ENCODE measurements at regions not wholly inside any gene's neighbourhood (a gene's known extent, or its start where the extent isn't known, plus 50 kb on each side); places are given as distances from the start of the nearest gene placed in this dataset.

DNA sequence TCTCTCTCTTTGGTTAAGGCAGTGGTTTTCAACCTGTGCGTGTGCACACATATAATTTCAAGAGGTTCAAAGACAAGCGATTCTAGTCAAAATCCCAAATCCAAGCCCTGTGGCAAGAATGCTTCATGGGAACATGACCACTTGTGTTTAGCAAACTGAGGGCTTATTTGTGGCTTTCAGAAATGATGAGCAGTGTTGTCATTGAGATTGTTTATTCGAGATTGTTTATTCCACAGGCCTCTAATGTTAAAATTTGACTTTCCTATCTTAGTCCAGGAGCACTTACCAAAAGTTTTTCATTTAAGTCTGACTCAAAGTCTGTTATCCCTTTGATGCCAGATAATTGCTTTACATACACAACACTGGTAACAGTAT lies 111.1 kb upstream of the ELL2 start:
- TF ChIP-seq, protein P1, sequence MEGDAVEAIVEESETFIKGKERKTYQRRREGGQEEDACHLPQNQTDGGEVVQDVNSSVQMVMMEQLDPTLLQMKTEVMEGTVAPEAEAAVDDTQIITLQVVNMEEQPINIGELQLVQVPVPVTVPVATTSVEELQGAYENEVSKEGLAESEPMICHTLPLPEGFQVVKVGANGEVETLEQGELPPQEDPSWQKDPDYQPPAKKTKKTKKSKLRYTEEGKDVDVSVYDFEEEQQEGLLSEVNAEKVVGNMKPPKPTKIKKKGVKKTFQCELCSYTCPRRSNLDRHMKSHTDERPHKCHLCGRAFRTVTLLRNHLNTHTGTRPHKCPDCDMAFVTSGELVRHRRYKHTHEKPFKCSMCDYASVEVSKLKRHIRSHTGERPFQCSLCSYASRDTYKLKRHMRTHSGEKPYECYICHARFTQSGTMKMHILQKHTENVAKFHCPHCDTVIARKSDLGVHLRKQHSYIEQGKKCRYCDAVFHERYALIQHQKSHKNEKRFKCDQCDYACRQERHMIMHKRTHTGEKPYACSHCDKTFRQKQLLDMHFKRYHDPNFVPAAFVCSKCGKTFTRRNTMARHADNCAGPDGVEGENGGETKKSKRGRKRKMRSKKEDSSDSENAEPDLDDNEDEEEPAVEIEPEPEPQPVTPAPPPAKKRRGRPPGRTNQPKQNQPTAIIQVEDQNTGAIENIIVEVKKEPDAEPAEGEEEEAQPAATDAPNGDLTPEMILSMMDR (IDR thresholded peaks at IDR 0.05): no peak
- TF ChIP-seq POLR2A (IDR thresholded peaks at IDR 0.05): no peak
